ENCODE measurements at regions not wholly inside any gene's neighbourhood (a gene's known extent, or its start where the extent isn't known, plus 50 kb on each side); places are given as distances from the start of the nearest gene placed in this dataset.

GRCh38 chr18:57898506-57899124, 95.5 kb upstream of the ATP8B1 start (continued):
- no peak for TF ChIP-seq ZNF462 (CRISPR knock-in tag; IDR thresholded peaks at IDR 0.05)
- no peak for TF ChIP-seq POLR2AphosphoS5 (IDR thresholded peaks at IDR 0.05; ENCODE audit: low read depth)
- TF ChIP-seq JUNB (IDR thresholded peaks at IDR 0.05; ENCODE audit: unreplicated experiment) = no peak
- TF ChIP-seq ETS1 (IDR thresholded peaks at IDR 0.05) = no peak
- no peak for TF ChIP-seq EZH2 (IDR thresholded peaks at IDR 0.05; ENCODE audit: low read depth, unreplicated experiment)
- TF ChIP-seq CTCF (conservative IDR thresholded peaks at IDR 0.05; ENCODE audit: low read depth in 2 of 2) = no peak
- TF ChIP-seq ZNF114 (CRISPR knock-in tag; IDR thresholded peaks at IDR 0.05) = no peak
- no peak for TF ChIP-seq CREB1 (CRISPR knock-in tag; IDR thresholded peaks at IDR 0.05; ENCODE audit: low read depth)
- TF ChIP-seq EZH2phosphoT487 (IDR thresholded peaks at IDR 0.05; ENCODE audit: unreplicated experiment) = no peak
